HG03064 (cell line): ENCODE measurements at regions not wholly inside any gene's neighbourhood (a gene's known extent, or its start where the extent isn't known, plus 50 kb on each side); places are given as distances from the start of the nearest gene placed in this dataset.

ENCODE experiments used
- ATAC-seq: cut with Tn5 transposase; IDR thresholded peaks from one replicate; pipeline ENCODE4 v1.9.1; 2021; ENCODE audit warnings: low read depth; ENCODE audit not compliant: unreplicated experiment

GRCh38 chr1:65658122-65658521 is 134.6 kb upstream of the PDE4B start:
- ATAC-seq = no peak

- ATAC-seq = no peak
Measured at GRCh38 chr1:65668368-65668767, 124.3 kb upstream of the PDE4B start.

GRCh38 chr1:65670518-65670917 is 122.2 kb upstream of the PDE4B start:
- no peak for ATAC-seq

DNA sequence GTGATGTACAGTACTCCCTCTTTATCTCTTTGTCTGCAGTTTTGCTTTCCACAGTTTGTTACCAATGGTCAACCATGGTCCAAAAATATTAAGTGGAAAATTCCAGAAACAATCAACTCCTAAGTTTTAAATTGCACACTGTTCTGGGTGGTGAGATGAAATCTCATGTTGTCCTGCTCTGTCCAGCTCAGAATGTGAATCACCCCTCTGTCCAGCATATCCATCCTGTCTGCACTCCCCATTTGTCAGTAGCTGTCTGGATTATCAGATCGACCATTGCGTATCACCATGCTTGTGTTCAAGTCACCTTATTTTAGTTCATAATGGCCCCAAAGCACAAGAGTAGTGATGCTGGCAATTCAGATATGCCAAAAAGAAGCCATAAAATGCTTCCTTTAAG is 118.2 kb upstream of the PDE4B start:
- no peak for ATAC-seq

GRCh38 chr1:65679773-65680172 is 112.9 kb upstream of the PDE4B start:
- no peak for ATAC-seq

DNA sequence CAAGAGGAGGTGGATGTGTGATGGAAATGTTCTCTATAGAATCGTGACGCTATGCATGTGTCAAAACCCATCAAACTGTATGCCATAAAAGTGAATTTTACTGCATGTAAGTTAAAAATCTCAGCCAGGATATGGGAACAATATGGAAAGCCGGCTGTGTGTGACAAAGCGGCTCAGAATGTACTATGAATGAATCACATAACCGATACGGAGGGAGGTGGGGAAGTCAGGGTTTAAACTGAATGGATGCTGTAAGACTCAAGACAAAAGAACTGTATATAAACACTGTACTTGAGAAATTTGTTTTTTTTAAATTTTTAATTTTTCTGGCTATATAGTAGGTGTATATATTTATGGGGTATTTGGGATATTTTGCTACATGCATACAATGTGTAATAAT is 111.6 kb upstream of the PDE4B start:
- ATAC-seq = no peak

DNA sequence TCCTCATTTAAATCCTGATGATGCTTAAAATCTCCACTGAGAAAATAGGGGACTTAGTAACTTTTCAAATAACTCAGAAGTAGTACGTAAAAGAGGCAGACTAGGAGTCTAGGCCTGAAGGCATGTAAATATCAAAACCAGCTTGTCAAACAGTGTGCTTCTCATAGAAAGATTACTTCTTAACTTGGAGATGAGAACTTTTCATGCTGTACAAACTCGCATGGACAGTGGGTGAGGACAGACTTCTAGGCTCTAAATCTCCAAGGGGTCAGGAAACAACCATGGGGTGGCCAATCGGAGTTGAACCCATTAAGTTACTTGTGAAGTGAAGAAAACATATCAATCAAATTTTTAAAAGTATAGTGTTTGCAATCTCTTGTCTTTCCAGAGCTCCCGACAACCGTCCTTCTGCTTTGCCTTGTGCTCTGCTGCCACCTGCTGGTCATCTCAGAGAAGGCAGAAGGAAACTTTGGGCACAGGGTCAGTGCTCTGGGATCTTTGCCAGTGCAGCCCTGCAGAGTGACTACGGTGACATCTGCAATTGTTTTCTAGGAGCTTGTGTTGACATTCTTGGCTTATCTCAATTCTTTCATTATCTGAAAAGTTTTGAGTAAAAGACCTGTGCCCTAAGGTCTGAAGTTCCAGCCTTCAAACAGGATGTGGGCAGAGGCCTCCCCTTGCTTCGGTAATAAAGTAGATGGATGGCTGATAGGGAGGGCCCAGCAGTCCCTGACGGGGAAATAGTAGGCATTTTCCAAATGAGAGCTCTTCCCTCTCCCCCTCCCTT is 105.1 kb upstream of the PDE4B start:
- ATAC-seq = peak; percentile 90

DNA sequence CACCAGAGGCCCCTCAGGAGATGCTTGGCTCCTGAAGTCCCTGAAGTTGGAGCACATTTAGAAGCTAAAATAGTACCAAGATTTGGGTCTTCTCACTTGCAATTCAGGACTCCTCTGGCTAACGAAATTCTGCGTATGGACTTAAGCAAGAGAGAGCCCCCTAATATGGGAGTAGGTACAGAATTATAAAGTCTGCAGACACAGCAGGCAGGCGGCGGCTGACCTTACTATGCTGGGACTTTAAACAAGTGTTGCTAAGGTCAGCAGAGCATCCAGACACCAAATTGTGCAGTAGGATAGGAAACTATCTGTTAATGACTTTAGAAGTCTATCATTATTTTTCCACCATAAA is 104.5 kb upstream of the PDE4B start:
- ATAC-seq = no peak

DNA sequence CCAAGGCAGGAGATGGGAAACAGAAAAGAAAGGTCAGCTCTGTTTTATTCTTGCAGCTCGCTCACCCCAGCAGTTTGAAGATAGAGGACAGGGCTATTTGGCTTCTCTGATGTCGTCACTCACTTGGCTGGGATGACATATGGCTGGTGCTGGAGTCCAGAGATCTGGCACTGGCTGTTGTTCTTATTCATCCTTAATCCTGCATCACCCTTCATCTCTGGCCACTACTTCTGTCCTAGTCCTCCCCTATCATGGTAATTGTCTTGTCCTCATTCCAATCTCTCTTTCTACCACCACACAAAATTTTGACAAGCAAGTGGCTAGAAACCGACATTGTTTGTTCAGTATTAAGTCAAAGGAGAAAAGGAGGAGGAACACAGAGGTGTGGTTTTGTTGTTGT is 103.8 kb upstream of the PDE4B start:
- no peak for ATAC-seq

DNA sequence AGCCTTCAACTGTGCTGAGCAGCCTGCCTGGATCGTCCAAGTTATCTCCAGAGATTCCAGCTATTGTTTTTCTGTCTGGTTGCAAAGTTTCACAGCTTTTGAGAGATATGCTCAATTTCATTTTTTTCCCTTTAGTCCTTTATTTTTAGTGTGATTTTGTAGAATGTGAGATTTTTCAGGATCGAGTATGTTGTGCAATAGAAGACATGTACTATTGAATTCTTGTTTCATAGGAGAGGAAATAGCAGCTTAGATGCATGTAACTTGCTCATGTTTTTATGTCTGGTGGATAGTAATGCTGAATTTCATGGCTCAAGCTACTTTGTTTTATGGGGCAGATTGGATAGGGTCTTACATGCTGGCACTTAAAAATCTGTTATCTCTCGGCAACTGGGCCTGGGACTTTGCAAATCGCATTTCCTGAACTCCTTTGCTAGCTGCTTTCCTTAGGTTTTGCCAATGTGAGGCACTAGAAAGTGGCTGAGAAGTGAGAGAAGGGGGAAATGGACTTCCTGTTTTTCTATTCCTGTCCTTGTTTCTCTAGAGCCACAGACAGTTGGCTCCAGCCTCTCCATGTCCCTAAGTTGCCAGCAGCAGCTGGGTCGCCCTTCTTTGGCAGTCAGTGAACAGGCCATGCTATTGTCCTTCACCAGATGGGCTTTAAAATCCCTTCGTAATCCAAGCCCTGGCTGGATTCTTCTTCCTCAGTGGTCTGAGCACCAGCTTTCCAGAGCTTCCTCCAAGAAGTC is 101.4 kb upstream of the PDE4B start:
- ATAC-seq = no peak

DNA sequence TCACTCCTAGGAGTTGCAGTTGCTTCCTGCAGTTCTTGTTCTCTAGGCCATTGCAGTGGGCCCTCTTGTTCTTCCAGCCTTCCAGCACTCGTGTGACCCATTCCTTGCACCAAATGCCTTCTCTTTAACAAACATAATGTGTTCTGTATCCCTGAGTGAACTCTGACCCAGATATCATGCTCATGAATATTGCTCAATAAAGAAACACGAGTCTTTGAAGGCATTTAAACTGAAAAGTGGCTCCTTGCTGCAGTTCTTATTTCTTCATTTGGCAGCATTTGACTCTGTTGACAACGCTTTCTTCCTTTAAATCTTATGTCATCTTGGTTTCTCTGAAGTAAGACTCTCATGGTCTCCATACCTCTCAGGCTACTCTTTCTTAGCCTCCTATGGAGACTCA is 100.7 kb upstream of the PDE4B start:
- no peak for ATAC-seq

DNA sequence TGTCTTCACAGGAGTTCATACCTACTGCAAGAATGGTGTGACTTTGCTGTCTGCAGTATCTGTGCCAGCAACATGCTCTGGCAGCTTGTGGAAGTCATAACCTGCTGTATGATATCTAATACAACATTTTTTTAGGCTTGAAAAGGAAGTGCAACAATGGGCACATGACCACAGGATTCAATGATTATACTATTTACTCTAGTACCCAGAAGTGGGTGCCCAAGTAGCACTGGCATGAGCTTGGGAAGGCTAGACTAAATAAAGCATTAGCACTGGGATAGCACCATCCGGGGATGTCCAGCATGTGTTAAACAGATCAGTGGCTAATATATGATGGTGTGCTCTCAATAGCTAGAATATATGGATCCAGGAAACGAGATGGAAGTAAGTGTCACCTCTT is 98.6 kb upstream of the PDE4B start:
- ATAC-seq = no peak

- no peak for ATAC-seq
Measured at GRCh38 chr1:65694933-65695332, 97.8 kb upstream of the PDE4B start.

- no peak for ATAC-seq
Measured at GRCh38 chr1:65698590-65698989, 94.1 kb upstream of the PDE4B start.

- no peak for ATAC-seq
Measured at GRCh38 chr1:65703853-65704252, 88.8 kb upstream of the PDE4B start.

GRCh38 chr1:65704318-65704717 is 88.4 kb upstream of the PDE4B start:
- no peak for ATAC-seq

GRCh38 chr1:65717815-65718454 is 74.8 kb upstream of the PDE4B start:
- no peak for ATAC-seq

GRCh38 chr1:65719391-65719790 is 73.3 kb upstream of the PDE4B start:
- no peak for ATAC-seq

DNA sequence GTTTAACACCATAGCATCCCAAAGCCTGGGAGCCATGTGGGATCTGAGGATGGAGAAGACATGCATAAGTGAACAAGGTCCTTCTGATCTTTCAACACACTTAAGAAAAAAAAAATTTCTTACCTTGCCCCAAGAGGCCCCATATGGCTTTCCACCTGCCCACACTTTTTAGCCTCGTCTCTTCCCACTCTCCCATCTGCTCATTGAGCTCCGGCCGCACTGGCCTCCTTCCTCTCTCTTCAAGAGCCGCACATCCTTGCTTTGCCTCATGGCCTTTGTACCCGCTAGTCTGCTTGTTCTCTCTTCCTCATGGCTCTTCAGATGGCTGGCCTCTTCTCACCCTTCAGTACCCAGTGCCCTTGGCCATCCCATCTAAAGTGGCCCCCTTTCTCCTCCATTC is 70.2 kb upstream of the PDE4B start:
- ATAC-seq = no peak

DNA sequence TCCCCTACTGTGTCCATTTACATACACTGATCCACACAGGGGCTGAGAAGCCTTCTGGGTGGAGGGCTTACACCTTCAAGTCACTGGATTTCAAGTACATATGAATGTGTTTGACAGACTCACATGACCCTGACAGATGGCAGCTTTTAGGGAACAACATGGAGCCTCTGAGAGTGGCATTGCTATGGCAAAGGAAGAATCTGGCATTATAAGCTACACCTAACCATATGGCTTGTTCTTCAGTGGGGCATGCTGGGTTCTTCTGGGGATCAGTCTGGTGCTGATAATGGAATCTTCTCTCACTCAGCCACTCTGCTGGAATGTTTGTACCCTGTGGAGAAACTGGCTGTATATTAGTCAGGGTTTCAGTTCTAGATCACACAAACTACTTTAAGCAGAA is 68.5 kb upstream of the PDE4B start:
- ATAC-seq = no peak

- ATAC-seq = no peak
Measured at GRCh38 chr1:65725064-65725463, 67.6 kb upstream of the PDE4B start.

DNA sequence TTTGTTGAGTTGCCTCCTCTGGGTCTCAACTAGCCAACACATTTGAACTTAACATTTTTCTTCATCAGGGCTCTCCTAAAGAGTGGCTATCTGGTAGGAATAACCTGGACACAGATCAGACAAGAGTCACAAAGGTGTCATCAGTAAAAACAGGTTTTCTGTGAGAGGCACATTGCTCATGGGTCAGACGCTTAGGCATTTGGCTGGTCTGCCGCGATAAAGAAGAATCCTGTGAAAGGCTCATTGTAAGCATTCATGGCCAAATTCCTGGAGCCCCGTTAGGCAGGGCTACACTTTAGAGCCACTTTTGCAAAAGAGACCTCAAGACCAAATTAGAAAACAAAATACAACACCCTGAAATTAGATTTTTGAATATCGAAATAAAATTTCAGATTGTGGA is 64.2 kb upstream of the PDE4B start:
- ATAC-seq = no peak
